Ecto neural progenitor cell (in vitro differentiated cells): ENCODE measurements at regions not wholly inside any gene's neighbourhood (a gene's known extent, or its start where the extent isn't known, plus 50 kb on each side); places are given as distances from the start of the nearest gene placed in this dataset.

ENCODE experiments used
- DNase-seq: peaks from one replicate; pipeline ENCODE4 v3.0.0-alpha.2; 2018; ENCODE audit warnings: low spot score

DNA sequence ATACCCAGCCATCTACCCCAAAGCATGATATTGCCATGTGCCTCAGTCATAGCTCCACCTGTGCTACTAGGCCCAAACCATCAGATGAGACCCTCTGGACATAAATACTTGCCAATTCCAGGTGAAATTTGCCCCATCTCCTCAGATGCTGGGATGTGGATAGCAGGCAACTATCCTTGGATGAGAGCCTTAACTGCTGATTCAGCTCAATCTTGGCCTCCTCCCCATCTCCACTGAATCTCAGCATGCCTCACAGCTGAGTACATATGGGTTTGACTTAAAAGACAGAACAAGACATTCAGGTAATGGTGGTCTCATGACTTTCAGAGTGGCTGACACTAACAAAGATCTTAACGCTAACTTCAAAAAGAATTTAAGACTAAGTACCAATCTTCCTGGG, 50.8 kb upstream of the KLHL13 start:
- DNase-seq: no peak

DNA sequence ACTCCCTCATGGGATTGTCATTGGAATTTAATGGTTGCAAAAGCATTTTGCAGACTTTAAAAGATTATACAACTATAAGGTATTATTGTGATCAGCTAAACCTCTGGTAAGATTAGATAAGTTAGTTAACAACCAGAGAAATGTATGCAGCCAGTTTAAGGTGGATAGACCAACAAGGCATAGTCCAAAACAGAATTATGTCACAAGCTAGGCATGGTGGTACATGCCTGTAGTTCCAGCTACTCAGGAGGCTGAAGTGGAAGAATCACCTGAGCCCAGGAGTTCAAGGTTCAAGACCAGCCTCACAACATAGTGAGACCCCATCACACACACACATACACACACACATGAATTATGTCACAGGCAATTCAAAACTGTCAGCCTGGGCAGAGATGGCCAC, 54.7 kb upstream of the KLHL13 start:
- no peak for DNase-seq

DNA sequence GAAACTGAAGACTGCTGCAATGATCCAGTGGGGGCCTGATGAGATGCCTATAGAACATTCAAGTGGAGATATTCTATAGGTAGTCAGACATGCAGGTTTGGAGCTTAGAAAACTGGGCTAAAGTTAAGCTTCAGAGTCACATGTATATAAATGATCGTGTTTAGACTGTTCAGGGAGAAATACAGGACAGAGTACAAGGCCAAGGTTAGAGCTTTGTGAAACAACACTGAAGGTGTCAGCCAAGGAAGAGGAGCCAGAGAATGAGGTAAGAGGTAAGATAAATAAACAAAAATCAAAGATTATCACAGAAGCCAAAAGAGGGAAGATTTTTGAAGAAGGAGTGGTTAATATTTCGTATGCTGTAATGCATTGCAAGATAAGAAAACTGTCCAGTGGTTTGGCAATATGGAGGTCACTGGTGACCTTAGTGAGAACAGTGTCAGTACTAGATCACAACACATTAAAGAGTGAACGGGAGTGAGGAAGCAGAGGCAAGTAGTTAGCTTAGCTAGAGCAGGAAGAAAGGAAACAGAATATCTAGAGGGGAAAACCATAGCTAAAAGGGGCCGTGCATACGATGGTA, 58.0 kb upstream of the KLHL13 start:
- DNase-seq: no peak

DNA sequence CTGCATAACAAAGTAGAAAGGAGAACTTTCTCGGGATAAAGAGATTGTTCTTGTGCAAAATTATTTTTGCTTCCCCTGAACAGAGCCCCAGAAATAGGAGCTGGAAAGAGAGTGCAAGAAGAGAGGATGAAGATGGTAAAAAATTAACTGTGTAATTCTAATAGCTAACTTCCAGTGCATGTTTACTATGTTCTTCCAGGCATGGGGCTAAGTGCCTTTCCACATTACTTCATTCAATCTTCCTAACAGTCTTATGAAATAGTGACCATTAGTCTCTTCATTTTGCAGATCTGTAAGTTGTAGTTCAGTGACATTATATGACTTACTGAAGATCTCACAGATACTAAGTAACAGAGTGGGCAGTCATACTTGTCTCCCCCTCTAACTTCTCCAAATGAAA, 61.1 kb upstream of the KLHL13 start:
- DNase-seq: no peak

DNA sequence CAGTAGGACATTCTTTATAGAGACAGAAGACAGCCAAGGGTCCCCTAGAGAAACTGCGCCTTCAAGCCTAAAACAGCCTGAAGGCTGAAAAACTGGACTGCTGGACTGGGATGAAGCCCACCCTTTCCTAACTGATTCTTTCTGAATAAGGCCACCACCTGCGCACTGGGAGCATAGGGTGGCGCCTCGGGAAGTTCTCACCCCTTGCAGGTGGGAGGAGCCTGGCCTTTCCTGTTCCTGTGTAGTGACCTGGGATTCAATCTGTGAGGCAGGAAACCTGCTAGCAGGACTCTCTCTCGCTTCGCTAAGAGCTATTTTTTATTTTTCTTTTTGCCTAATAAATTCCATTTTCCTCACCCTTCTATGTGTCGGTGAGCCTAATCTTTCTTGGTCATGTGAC, 61.8 kb upstream of the KLHL13 start:
- DNase-seq: no peak

DNA sequence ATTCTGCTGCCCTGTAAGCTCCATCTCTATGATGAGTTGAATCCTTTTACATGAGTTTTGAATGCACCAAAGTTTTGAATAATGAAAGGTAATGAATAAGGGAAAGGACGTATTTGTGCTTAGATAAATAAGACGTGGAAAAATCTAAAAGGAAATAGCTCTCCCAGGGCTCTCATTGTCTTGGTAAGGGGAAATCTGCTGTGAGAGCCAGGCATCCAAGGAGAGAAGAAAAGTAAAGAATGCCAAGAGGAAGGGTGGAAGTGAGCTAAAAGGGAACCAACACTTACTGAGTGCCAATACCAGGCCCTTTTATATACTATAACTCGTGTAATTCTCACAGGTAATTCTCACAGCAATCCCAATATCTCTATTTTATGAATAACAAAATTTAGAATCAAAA, 62.6 kb upstream of the KLHL13 start:
- no peak for DNase-seq

DNA sequence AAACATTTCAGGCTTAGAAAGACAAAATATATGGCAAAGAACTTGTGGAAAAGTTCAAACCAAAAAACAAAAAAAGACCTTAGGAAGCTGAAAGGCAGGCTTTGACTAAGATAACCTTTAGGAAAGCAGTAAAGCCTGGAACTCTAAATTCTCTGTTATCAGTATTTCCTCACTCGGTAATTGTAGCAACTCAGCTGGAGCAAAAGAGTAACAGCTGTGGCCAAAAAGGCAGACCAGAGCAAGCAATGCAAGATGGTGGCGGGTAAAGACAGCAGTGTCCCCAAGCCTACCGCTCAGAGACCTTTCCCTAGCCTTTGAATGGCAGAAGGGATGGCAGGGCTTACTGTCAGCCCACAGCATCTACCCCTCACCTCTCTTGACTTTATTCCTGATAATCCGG, 63.1 kb upstream of the KLHL13 start:
- DNase-seq: no peak

DNA sequence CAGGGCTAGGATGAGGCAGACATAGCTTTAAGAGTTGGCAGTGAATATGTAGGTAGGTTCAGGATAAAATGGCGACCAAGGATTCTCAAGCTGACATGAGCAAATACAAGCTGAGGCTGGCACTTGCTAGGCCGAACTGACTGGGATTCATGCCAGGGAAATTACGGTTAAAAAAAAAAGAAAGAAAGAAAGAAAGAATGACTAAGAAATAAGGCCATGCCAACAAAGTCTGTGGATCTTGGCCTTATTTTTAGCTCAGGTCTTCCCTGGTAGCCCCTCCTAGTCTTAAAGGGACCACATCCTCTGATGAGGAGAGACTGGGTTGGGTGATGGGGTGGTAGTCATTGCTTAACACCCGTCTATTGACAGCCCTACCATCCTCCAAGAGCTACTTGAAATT, 64.4 kb upstream of the KLHL13 start:
- no peak for DNase-seq

DNA sequence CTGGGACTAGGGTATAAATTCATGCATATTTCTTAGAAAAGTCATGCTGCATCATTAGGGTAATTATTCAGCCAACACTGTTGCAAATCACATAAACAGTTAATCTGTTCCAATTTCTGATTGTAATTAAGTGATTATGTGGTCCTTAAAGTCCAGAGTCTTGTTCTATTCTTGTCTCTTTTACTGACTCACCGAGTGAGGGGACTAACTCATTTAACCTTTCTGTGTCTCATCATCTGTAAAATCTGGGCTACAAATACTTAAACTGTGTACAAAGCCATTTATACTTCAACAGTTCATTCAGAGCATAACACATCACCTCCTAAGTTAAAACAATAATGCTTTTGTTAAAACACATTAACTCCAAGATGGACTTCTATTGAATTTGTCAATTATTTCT, 65.4 kb upstream of the KLHL13 start:
- no peak for DNase-seq

DNA sequence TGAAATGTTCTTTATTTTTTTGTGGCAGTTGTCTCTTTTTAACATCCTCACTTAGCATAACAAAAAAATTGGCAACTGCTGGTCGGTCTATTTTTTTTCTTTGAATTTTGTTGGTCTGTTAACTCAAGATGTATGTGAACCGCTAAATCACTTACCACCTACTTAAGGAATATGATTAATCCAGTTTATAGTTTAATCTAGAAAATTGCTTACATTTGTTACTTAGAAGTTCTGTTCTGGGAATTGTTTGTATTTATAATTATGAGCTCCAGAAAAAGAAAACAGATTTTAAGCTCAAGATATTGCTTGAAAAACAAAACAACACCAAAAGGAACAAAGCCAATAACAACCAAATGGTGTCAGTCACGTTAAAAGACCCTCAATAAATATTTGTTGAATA, 66.1 kb upstream of the KLHL13 start:
- no peak for DNase-seq

DNA sequence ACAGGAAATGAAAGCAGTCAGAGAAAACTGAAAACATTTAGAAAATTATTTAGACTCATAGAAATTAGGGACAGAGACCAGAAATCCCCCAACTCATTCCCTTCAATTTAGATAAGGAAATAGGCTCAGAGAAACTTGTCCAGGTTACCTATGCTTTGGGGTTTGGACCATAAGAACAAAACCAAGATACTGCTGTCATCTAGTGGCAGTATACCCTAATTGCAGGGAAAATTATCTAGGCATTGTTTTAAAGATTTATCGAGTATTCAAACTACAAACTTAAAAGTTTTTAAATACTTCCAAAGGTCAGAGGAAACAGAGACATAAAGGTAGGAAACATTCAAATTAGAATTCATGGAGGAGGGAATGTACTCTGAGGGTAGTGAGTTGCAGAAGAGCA, 67.0 kb upstream of the KLHL13 start:
- no peak for DNase-seq

DNA sequence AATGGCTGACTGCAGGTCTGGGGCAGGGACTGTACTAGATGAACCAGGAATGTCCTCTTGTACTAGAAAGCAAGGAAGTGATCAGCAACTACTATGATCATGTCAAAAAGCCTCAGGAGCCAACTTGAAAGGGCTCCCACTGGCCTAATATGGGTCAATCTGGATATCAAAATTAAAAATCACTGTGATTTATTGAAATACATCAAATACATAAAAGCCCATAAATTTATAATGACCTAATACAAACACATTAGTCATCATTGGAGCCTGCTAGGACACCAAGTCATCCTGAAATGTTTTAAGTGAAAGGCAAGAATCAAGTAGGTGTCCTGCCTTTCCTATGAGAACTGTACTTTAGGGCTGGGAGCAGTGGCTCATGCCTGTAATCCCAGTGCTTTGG, 70.5 kb upstream of the KLHL13 start:
- no peak for DNase-seq

DNA sequence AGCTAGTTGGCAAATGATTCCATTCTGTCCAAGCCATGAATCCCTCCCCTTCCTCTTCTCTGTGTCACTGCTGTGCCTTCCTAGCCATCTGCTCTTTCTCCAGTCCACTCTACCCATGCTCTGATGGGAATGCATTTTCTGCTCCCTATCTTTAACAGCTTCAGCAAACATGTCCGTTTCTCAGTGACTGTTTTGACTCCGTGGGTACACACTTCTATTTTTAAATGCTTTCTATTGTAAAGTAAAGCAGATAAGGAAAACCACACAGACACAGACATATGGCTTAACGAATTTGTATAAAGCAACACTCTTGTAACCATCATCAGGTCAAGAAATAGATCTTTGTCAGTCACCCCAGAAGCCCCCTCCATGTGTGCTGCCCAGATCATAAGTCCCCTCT, 72.4 kb upstream of the KLHL13 start:
- DNase-seq: no peak

DNA sequence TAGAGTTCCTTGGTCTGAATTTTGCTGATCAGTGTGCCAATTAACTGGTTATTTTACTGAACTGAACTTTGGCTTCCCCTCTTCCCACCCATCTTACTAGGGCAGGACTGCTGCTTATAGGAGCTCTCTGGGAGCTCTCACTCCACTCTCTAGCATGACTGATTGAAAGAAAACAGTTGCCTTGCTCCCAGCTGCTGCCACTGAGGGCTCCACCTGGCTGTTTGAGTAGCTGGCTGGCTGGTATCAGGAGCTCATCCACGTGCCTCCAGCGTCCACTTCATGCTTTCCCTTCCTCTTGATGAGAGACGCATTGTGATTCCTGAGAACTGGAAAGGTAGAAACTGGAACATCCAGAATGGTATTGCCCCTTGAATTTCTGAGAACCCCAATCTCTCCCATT, 73.0 kb upstream of the KLHL13 start:
- no peak for DNase-seq

DNA sequence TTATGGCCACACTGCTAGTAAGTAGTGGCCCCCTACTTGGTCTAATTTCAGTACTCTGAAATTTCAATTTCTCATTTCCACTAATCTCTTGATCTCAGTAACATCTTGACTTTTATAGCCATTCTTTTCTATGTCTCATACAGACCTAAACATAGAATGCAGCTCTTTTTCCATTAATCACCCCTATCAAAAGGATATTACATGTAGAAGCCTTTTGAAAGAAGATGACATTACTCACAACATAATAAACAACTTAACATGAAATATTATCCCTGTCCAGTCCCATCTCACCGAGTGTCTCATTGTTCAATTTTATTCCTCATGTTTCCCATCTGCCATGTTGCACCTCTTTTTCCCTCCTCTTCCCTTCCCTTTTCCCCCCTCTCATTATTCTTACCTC, 81.1 kb upstream of the KLHL13 start:
- DNase-seq: no peak

DNA sequence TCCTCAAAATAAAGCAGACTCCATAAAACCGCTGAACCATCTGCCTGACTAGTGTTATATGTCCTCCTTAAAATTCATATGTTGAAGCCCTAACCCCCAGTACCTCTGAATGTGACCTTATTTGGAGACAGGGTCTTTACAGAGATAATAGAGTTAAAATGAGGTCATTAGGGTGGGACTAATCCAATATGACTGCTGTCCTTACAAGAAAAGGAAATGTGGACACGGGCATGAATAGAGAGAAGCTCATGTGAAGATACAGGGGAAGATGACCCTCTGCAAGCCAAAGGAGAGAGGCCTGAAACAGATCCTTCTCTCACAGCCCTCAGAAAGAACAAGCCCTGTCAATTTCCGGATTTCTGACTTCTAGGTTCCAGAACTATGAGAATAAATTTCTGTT, 82.0 kb upstream of the KLHL13 start:
- no peak for DNase-seq

DNA sequence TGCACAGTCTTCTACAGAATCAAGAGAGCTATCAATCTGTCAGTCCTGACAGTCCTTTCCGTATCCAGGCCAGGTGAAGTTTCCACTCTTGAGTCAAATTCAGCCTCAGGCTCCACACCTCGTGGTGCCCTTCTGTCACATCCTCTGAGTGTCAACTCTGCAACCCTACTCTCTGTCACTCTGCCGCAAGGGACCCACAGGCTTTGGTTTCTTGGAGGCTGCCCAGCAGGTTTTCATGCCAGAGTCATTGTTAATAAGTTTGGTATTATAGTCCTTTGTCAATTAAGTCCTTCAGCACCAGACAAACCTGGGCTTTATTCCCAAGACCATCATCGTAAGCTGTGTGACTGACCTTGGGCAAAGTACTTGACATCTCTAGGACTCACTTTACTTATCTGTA, 83.4 kb upstream of the KLHL13 start:
- no peak for DNase-seq

DNA sequence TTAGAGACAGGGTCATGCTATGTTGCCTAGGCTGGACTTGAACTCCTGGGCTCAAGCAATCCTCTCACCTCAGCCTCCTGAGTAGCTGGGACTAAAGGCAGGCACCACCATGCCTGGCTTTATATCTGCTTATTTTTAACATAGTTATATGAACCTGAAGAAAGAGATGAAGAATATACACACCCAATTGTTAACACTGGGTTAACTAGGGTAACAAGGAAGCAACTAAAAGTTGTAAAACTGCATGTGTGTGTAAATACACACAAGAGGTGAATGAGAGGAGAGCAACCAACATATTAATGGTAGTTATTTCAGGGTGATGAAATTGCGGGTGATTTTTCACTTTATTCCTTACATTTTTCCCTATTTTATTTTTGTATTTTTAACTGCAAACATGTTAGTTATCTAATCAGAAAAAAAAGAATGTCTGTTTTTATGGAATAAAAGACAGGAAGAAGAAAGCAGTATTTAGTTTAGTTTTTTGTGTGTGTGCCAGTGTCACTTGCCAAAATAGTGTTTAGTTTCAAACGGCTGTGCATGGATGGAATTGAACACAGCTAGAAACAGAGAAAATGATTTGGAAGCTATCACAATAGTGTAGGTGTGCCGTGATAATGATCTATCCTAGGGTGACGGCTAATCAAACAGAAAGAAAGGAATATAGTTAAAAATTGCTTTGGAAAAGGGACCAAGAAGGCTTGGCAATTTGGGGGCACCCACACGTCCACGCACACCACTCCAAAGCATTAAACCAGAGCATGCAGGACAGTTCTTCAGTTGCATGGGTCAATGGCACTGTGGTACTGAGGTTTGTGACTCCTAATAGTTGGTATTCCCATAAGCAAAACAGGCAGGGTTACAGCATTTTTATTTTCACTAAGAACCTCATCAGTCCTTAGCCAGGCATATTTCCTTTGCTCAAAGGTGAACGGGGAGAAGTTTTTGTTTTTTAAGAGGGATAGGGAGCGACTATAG, 89.1 kb upstream of the KLHL13 start:
- no peak for DNase-seq

DNA sequence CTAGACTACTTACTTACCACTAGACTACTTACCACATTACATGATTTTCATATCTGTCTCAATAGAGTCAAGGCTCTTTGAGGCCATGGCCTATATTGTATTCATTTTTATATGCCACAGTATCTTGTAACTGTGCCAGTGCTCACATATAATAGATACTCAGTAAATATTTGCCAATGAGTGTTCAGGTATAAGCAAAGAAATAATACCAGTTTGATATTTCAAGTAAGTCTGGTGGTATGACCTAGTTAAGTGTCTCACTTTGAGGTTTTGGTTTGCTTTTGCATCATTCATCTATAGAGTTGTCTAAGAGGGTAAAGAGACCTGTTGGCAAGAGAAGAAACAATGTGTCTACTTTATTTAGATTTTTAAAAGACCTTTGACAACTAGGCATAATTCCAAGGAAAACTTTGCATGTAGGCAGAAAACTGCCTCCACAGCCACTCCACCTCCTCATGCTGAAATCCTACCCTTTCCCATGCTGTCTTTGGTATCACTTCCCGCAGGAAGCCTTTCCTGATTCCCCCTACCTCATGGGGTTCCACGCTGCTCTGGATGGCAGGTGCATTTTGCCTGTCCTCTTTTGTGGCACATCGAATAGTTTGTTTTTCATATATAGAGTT, 91.3 kb upstream of the KLHL13 start:
- no peak for DNase-seq

DNA sequence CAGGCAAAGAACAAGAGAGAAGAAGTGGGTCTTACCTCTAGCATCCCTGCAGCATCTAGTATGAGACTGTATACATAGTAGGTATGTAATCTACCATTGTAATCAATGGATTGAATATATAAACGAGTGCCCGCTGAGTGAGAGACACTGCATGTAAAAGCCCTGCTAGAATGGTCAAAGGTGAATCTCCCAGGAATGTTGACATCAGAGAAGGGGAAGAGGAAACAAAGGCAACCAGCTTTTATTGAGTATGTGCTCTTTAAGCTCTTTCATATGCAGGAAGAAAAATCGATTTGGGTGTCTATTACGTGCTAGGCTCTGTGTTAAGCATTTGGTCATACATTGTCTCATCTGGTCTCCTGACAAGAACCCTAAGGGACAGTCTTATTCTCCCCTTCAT, 91.9 kb upstream of the KLHL13 start:
- no peak for DNase-seq

DNA sequence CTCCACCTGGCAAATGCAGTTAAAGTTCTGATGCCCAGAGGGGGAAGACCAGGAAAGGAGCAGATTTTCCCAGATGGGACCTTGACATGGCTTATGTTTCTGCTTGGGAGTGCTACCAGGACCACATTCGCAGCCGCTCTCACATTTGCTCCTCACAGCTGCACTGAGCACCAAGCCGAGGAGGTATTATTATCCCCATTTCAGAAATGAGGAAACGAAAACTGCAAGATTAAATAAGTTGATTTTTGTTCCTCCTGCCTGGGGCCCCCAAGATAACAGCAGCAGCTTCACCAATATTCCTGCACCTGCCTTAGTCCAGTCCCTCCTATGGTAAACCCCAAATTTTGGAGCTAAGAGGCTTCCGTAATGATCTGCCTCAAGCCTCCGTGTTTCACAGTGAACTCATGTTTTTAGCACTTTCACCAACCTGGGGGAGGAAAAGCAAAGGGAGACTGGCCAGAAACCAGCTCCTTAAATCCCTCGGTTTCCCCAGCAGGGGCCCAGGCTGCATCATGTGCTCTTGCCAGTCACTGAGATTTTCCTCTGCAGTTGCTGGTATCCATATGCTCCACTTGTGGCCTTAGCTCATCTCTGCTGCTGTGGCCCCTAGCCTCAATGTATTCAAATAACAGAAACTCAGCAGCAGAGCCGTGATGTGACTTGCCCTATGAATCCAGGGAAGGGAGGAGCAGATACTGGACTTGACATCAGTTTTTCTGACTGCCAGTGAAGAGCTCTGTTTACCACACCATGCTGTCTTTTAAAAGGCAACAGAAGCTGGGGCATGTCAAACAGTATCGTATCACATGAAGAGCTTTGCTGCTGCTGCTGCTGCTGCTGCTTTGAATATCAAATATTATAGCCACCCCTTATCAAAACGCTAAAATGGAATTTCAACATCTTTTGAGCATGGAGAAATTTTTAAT, 95.5 kb upstream of the KLHL13 start:
- no peak for DNase-seq

DNA sequence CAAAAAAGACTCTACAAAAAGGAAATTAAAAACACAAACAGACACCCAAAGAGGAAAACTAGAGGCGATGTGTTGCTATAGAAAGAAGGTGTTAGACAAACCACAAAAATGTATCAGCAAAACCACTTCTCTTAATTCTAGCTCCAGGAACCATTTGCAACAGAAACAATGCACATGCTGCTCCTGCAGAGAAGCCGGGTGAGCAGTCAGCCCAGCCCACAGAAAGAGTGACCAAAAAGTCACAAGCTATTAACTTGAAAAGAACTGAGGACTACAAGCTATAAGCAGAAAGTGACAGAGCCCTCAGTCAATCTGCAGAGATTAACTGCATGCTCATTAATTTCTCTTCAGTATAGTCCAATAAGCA, 96.2 kb upstream of the KLHL13 start:
- DNase-seq: no peak
